ENCODE measurements at regions not wholly inside any gene's neighbourhood (a gene's known extent, or its start where the extent isn't known, plus 50 kb on each side); places are given as distances from the start of the nearest gene placed in this dataset.

- ChIA-PET CTCF (no interaction called here), POLR2A (no interaction called here)
- H3K27ac ChIP-seq (ENCODE audit: low read length): no peak overlapping the region
- H3K27me3 ChIP-seq (replicated peaks in 1 of 2; ENCODE audit: control insufficient read depth in 2 of 2, extremely low read depth in 1 of 2, insufficient read depth in 2 of 2, low read length in 1 of 2): peaks cover 0 to 6% of the 10 kb centered on the region in 2 experiments
- H3K4me3 ChIP-seq (ENCODE audit: control insufficient read depth in 1 of 2, extremely low read depth in 1 of 2, low read length in 1 of 2): no peak overlapping the region
- ATAC-seq (replicated peaks in 1 of 4): no peak
- no peaks in the 10 kb centered on the region for H3K4me1 ChIP-seq (ENCODE audit: control insufficient read depth in 1 of 2, extremely low read depth in 1 of 2, insufficient read depth in 2 of 2, low read length in 2 of 2)
- Mint-ChIP-seq H3K36me3 (no peaks in the 10 kb centered on the region), H3K4me3 (no peak overlapping the region), H3K27me3 (peaks cover 11 to 16% of the 10 kb centered on the region in 2 donors), H3K9me3 (peaks cover 3 to 5% (median 4%) of the 10 kb centered on the region in 3 donors), H3K4me1 (no peaks in the 10 kb centered on the region), H3K27ac (no peak overlapping the region)
- no peaks in the 10 kb centered on the region for H3K9me3 ChIP-seq
- H3K36me3 ChIP-seq (ENCODE audit: control insufficient read depth in 2 of 2, extremely low read depth in 1 of 2, insufficient read depth in 1 of 2, low read length in 1 of 2): no peaks in the 10 kb centered on the region
- DNase-seq: no peak
- no CpG with 5 or more reads among the region's 7 CpGs for WGBS (ENCODE audit: insufficient coverage)
Measured at GRCh38 chr13:51027644-51028043, 83.4 kb downstream of the C13orf42 start.

DNA sequence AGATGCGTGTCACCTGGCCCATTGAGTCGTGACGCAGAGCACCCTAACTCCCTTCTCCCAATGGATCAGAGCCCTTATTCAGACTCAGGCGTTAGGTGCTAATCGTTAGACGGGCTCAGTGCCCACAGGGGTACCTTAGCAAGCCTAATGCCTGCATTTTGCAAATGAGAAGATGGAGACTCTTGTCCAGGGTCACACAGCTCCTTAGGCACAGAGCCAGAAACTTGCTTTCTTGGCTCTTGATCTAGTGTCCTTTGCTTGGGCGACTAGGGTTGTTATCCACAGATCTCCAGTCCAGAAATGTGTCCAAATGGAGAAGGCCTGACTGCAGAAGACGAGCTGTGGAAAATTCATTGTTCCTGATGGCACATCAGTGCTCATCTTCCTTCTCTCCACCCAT lies 85.1 kb downstream of the C13orf42 start:
- Mint-ChIP-seq H3K9me3 (peaks cover 3 to 5% (median 4%) of the 10 kb centered on the region in 3 donors), H3K4me3 (no peak overlapping the region), H3K27ac (no peak overlapping the region), H3K36me3 (no peaks in the 10 kb centered on the region), H3K27me3 (peaks cover 19 to 23% of the 10 kb centered on the region in 2 donors), H3K4me1 (no peaks in the 10 kb centered on the region)
- POLR2A ChIA-PET: no interaction called here
- no peak overlapping the region for H3K4me3 ChIP-seq (ENCODE audit: control insufficient read depth in 1 of 2, extremely low read depth in 1 of 2, low read length in 1 of 2)
- peaks cover 0 to 6% of the 10 kb centered on the region in 2 experiments for H3K27me3 ChIP-seq (replicated peaks in 1 of 2; ENCODE audit: control insufficient read depth in 2 of 2, extremely low read depth in 1 of 2, insufficient read depth in 2 of 2, low read length in 1 of 2)
- no peaks in the 10 kb centered on the region for H3K4me1 ChIP-seq (ENCODE audit: control insufficient read depth in 1 of 2, extremely low read depth in 1 of 2, insufficient read depth in 2 of 2, low read length in 2 of 2)
- H3K9me3 ChIP-seq: no peaks in the 10 kb centered on the region
- ATAC-seq (replicated peaks in 1 of 4): no peak
- no peak for DNase-seq
- CTCF ChIA-PET: no interaction called here
- H3K36me3 ChIP-seq (ENCODE audit: control insufficient read depth in 2 of 2, extremely low read depth in 1 of 2, insufficient read depth in 1 of 2, low read length in 1 of 2): no peaks in the 10 kb centered on the region
- H3K27ac ChIP-seq (ENCODE audit: low read length): no peak overlapping the region
- WGBS (ENCODE audit: insufficient coverage): 87% methylated on average over 7 of the region's 8 CpGs

DNA sequence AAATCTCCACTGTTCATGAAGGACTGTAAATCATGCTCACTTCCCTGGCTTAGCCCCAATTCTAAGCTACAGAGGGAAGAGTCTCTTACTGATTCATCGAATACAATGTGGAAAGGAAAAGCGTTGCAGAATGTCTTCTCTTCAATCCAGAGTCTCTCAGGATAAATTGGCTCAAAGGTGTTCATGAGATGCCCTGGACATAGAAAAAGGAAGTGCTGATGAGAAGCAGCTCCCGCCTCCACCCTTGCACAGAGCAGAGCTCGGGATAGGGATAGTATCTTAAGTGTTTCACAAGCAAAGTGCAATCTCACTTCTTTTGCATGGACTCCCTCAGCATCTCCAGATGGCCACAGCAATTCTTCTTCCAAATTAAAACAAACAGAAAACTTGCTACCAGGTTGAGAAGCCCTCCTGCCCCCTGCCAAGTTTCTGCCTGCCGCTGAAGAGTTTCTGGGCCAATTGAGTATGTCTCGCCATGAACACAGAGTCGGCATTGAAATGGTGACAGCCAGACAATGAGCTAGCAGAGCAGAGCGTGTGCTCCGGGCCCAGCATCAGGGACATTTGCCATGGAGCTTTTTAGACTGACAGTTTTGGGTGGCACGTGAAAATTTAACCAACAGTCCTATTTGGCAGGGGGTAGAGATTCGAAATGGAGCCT lies 85.7 kb downstream of the C13orf42 start:
- Mint-ChIP-seq H3K4me1 (no peaks in the 10 kb centered on the region), H3K27ac (no peak overlapping the region), H3K36me3 (no peaks in the 10 kb centered on the region), H3K4me3 (no peak overlapping the region), H3K9me3 (peaks cover 3 to 5% (median 4%) of the 10 kb centered on the region in 3 donors), H3K27me3 (peaks cover 23 to 25% of the 10 kb centered on the region in 2 donors)
- Histone ChIP-seq H3K4me3 (ENCODE audit: control insufficient read depth in 1 of 2, extremely low read depth in 1 of 2, low read length in 1 of 2) (no peak overlapping the region), H3K36me3 (ENCODE audit: control insufficient read depth in 2 of 2, extremely low read depth in 1 of 2, insufficient read depth in 1 of 2, low read length in 1 of 2) (no peaks in the 10 kb centered on the region), H3K4me1 (ENCODE audit: control insufficient read depth in 1 of 2, extremely low read depth in 1 of 2, insufficient read depth in 2 of 2, low read length in 2 of 2) (no peaks in the 10 kb centered on the region), H3K9me3 (no peaks in the 10 kb centered on the region), H3K27ac (ENCODE audit: low read length) (no peak overlapping the region), H3K27me3 (replicated peaks in 1 of 2; ENCODE audit: control insufficient read depth in 2 of 2, extremely low read depth in 1 of 2, insufficient read depth in 2 of 2, low read length in 1 of 2) (peaks cover 0 to 6% of the 10 kb centered on the region in 2 experiments)
- 93% methylated on average over 7 of the region's 11 CpGs for WGBS (ENCODE audit: insufficient coverage)
- ChIA-PET CTCF (no interaction called here), POLR2A (no interaction called here)
- DNase-seq (no peak), ATAC-seq (replicated peaks in 1 of 4) (no peak)

- no peak for DNase-seq
- Mint-ChIP-seq H3K36me3 (no peaks in the 10 kb centered on the region), H3K4me1 (no peaks in the 10 kb centered on the region), H3K27me3 (peaks cover 19 to 27% of the 10 kb centered on the region in 2 donors), H3K9me3 (peaks cover 3 to 5% (median 4%) of the 10 kb centered on the region in 3 donors), H3K27ac (no peak overlapping the region), H3K4me3 (no peak overlapping the region)
- Histone ChIP-seq H3K27ac (ENCODE audit: low read length) (no peak overlapping the region), H3K36me3 (ENCODE audit: control insufficient read depth in 2 of 2, extremely low read depth in 1 of 2, insufficient read depth in 1 of 2, low read length in 1 of 2) (no peaks in the 10 kb centered on the region), H3K4me3 (ENCODE audit: control insufficient read depth in 1 of 2, extremely low read depth in 1 of 2, low read length in 1 of 2) (no peak overlapping the region), H3K9me3 (no peaks in the 10 kb centered on the region), H3K27me3 (replicated peaks in 1 of 2; ENCODE audit: control insufficient read depth in 2 of 2, extremely low read depth in 1 of 2, insufficient read depth in 2 of 2, low read length in 1 of 2) (peaks cover 0 to 9% of the 10 kb centered on the region in 2 experiments), H3K4me1 (ENCODE audit: control insufficient read depth in 1 of 2, extremely low read depth in 1 of 2, insufficient read depth in 2 of 2, low read length in 2 of 2) (no peaks in the 10 kb centered on the region)
- ATAC-seq (replicated peaks in 1 of 4): no peak
- ChIA-PET POLR2A (interaction anchor here in 1 of 2 donors (0.6 kb wide), 1 partner anchor 23 kb away, joined by 8 read pairs; no protein-coding TSS in a partner anchor), CTCF (no interaction called here)
- WGBS (ENCODE audit: insufficient coverage): 95% methylated on average over 3 of the region's 3 CpGs
Measured at GRCh38 chr13:51021811-51022210, 89.3 kb downstream of the C13orf42 start.

DNA sequence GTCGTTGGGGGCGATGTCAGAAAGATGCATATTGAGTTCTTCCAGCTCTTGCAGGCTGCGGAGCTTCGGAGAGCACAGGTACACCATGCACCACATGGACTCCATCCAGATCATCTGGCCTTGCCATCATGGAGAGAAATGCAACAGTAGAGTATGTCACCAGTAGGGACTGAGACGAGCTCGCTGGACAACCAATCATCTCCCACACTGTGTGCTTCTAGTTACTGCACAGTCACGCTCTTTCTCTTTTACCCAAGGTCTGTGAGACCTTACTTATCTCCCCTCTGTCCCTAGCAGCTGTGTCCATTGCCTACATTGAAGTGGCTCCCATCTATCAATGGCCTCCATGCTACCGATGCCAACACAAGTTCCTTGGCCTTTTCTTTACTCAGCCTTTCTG lies 90.5 kb downstream of the C13orf42 start:
- DNase-seq (no peak), ATAC-seq (replicated peaks in 1 of 4) (no peak)
- Mint-ChIP-seq H3K4me3 (no peak overlapping the region), H3K36me3 (no peaks in the 10 kb centered on the region), H3K27me3 (peaks cover 19 to 27% of the 10 kb centered on the region in 2 donors), H3K27ac (no peak overlapping the region), H3K9me3 (peaks cover 3 to 5% (median 4%) of the 10 kb centered on the region in 3 donors), H3K4me1 (no peaks in the 10 kb centered on the region)
- no peaks in the 10 kb centered on the region for H3K9me3 ChIP-seq
- no peaks in the 10 kb centered on the region for H3K36me3 ChIP-seq (ENCODE audit: control insufficient read depth in 2 of 2, extremely low read depth in 1 of 2, insufficient read depth in 1 of 2, low read length in 1 of 2)
- ChIA-PET CTCF (no interaction called here), POLR2A (interaction anchor here in 1 of 2 donors (0.6 kb wide), 1 partner anchor 9 kb away, joined by 3 read pairs; no protein-coding TSS in a partner anchor)
- H3K27ac ChIP-seq (ENCODE audit: low read length): no peak overlapping the region
- peaks cover 0 to 5% of the 10 kb centered on the region in 2 experiments for H3K27me3 ChIP-seq (replicated peaks in 1 of 2; ENCODE audit: control insufficient read depth in 2 of 2, extremely low read depth in 1 of 2, insufficient read depth in 2 of 2, low read length in 1 of 2)
- H3K4me3 ChIP-seq (ENCODE audit: control insufficient read depth in 1 of 2, extremely low read depth in 1 of 2, low read length in 1 of 2): no peak overlapping the region
- H3K4me1 ChIP-seq (ENCODE audit: control insufficient read depth in 1 of 2, extremely low read depth in 1 of 2, insufficient read depth in 2 of 2, low read length in 2 of 2): no peaks in the 10 kb centered on the region
- WGBS (ENCODE audit: insufficient coverage): 96% methylated on average over 7 of the region's 8 CpGs

GRCh38 chr13:51019026-51019425 lies 92.0 kb downstream of the C13orf42 start:
- WGBS (ENCODE audit: insufficient coverage): 82% methylated on average over 5 of the region's 5 CpGs
- no peaks in the 10 kb centered on the region for H3K36me3 Mint-ChIP-seq

More at GRCh38 chr13:51019026-51019425, 92.0 kb downstream of the C13orf42 start:
- CTCF ChIA-PET: no interaction called here
- H3K27ac Mint-ChIP-seq: no peak overlapping the region
- H3K4me3 ChIP-seq (ENCODE audit: control insufficient read depth in 1 of 2, extremely low read depth in 1 of 2, low read length in 1 of 2): no peak overlapping the region
- H3K27me3 ChIP-seq (replicated peaks in 1 of 2; ENCODE audit: control insufficient read depth in 2 of 2, extremely low read depth in 1 of 2, insufficient read depth in 2 of 2, low read length in 1 of 2): peaks cover 0 to 4% of the 10 kb centered on the region in 2 experiments
- H3K4me1 ChIP-seq (ENCODE audit: control insufficient read depth in 1 of 2, extremely low read depth in 1 of 2, insufficient read depth in 2 of 2, low read length in 2 of 2): no peaks in the 10 kb centered on the region
- POLR2A ChIA-PET: no interaction called here
- no peak overlapping the region for H3K4me3 Mint-ChIP-seq
- H3K4me1 Mint-ChIP-seq: no peaks in the 10 kb centered on the region
- no peaks in the 10 kb centered on the region for H3K36me3 ChIP-seq (ENCODE audit: control insufficient read depth in 2 of 2, extremely low read depth in 1 of 2, insufficient read depth in 1 of 2, low read length in 1 of 2)
- H3K9me3 ChIP-seq: no peaks in the 10 kb centered on the region
- H3K27me3 Mint-ChIP-seq: peaks cover 10 to 20% of the 10 kb centered on the region in 2 donors
- H3K9me3 Mint-ChIP-seq: peaks cover 3 to 6% (median 4%) of the 10 kb centered on the region in 3 donors
- DNase-seq: no peak
- no peak for ATAC-seq (replicated peaks in 1 of 4)
- H3K27ac ChIP-seq (ENCODE audit: low read length): no peak overlapping the region
